ENCODE measurements at regions not wholly inside any gene's neighbourhood (a gene's known extent, or its start where the extent isn't known, plus 50 kb on each side); places are given as distances from the start of the nearest gene placed in this dataset.

DNA sequence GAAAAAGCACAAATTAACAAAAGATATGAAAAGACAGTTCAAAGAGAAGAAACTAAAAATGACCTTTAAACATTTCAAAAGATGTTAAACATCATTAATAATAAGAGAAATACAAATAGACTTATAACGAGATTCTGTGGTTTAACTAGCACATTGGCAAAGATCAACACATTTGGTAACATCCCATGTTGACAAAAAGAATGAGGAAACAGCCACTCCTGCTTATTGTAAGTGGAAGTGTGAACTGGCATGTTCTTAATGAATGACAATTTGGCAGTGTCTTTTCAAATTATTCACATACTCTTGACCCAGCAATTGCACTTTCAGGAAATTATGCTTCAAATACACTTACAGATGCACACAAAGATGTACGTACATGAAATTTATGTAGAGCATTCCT is 176.3 kb downstream of the TLE1 start:
- TF ChIP-seq, protein P1, sequence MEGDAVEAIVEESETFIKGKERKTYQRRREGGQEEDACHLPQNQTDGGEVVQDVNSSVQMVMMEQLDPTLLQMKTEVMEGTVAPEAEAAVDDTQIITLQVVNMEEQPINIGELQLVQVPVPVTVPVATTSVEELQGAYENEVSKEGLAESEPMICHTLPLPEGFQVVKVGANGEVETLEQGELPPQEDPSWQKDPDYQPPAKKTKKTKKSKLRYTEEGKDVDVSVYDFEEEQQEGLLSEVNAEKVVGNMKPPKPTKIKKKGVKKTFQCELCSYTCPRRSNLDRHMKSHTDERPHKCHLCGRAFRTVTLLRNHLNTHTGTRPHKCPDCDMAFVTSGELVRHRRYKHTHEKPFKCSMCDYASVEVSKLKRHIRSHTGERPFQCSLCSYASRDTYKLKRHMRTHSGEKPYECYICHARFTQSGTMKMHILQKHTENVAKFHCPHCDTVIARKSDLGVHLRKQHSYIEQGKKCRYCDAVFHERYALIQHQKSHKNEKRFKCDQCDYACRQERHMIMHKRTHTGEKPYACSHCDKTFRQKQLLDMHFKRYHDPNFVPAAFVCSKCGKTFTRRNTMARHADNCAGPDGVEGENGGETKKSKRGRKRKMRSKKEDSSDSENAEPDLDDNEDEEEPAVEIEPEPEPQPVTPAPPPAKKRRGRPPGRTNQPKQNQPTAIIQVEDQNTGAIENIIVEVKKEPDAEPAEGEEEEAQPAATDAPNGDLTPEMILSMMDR (conservative IDR thresholded peaks at IDR 0.05) = no peak
- TF ChIP-seq ZFX (IDR thresholded peaks at IDR 0.05) = no peak

All from C4-2B (cell line).